Cardiac muscle cell (in vitro differentiated cells and primary cell): ENCODE measurements at regions not wholly inside any gene's neighbourhood (a gene's known extent, or its start where the extent isn't known, plus 50 kb on each side); places are given as distances from the start of the nearest gene placed in this dataset.

Source experiments
- DNase-seq, 2 donors: peaks; one replicate each; pipeline versions ENCODE4 v3.0.0 to v3.0.0-alpha.2; 2010 to 2017; ENCODE audit warnings: low read depth in 1 of 2, low spot score in 1 of 2
- H3K27ac ChIP-seq: fragments of 200-600 bp; sonication (generic); 2 replicates; pipeline ENCODE4 v1.5.1; 2016
- H3K27me3 ChIP-seq: fragments of 200-600 bp; sonication (generic); 2 replicates; pipeline ENCODE4 v1.6.0; 2016; ENCODE audit warnings: control low read depth
- H3K36me3 ChIP-seq: fragments of 200-600 bp; sonication (generic); 2 replicates; pipeline ENCODE4 v1.5.1; 2016; ENCODE audit warnings: control low read depth
- H3K4me1 ChIP-seq: fragments of 200-600 bp; sonication (generic); 2 replicates; pipeline ENCODE4 v1.8.1; 2017; ENCODE audit warnings: low read depth, mild to moderate bottlenecking, mixed run types
- H3K4me3 ChIP-seq: fragments of 200-600 bp; sonication (generic); 2 replicates; pipeline ENCODE4 v1.5.1; 2016; ENCODE audit warnings: mild to moderate bottlenecking
- H3K9me3 ChIP-seq: fragments of 200-600 bp; sonication (generic); 2 replicates; pipeline ENCODE4 v1.5.1; 2017; ENCODE audit warnings: low read depth, mild to moderate bottlenecking, control low read depth
- TF ChIP-seq, protein P1 (sequence below): IDR thresholded peaks from 2 replicates; pipeline ENCODE4 v1.5.1; 2012; ENCODE audit warnings: low read depth, mild to moderate bottlenecking, low read length

DNA sequence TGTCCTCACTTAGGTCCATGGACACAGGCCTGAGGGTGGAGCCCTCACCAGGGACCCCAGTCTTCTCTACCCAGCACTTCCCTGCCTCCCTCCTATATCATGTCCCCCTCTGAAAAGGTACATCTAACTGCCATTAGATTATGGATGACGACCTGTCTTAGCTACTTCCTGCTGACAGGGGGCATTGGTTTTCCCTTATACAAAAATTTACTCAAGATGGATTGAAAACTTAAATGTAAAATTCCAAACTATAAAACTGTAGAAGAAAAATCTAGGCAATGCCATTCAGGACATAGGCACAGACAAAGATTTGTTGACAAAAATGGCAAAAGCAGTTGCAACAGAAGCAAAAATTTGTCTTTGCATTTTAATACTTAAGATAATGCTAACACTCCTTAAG is 623.2 kb upstream of the FAM174A start:
- Histone ChIP-seq H3K9me3 (no peaks in the 10 kb centered on the region), H3K4me1 (no peaks in the 10 kb centered on the region), H3K27ac (no peak overlapping the region), H3K27me3 (no peaks in the 10 kb centered on the region), H3K36me3 (no peaks in the 10 kb centered on the region), H3K4me3 (no peak overlapping the region)
- TF ChIP-seq, protein P1, sequence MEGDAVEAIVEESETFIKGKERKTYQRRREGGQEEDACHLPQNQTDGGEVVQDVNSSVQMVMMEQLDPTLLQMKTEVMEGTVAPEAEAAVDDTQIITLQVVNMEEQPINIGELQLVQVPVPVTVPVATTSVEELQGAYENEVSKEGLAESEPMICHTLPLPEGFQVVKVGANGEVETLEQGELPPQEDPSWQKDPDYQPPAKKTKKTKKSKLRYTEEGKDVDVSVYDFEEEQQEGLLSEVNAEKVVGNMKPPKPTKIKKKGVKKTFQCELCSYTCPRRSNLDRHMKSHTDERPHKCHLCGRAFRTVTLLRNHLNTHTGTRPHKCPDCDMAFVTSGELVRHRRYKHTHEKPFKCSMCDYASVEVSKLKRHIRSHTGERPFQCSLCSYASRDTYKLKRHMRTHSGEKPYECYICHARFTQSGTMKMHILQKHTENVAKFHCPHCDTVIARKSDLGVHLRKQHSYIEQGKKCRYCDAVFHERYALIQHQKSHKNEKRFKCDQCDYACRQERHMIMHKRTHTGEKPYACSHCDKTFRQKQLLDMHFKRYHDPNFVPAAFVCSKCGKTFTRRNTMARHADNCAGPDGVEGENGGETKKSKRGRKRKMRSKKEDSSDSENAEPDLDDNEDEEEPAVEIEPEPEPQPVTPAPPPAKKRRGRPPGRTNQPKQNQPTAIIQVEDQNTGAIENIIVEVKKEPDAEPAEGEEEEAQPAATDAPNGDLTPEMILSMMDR, result no peak
- DNase-seq, result no peak

DNA sequence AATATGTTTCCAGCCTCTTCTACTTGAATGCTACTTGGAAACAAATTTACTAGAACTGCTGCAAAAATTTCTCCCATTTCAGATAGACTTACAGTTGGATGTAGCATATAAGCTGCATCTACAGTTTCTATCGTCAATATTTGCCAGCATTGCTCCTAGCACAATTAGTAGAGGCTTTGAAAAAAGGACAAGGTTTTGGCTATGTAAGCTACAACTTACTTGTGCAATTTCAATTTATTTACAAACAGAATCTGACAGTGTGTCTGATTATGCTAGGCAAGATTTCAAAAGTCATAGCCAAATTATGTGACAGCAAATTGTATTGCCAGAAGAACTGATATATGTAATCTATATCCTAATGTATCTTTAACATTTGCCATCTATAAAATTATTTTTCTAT is 628.4 kb upstream of the FAM174A start:
- TF ChIP-seq, protein P1, result no peak
- Histone ChIP-seq H3K4me1 (no peaks in the 10 kb centered on the region), H3K4me3 (no peak overlapping the region), H3K9me3 (no peaks in the 10 kb centered on the region), H3K36me3 (no peaks in the 10 kb centered on the region), H3K27me3 (no peaks in the 10 kb centered on the region), H3K27ac (no peak overlapping the region)
- DNase-seq, result no peak

DNA sequence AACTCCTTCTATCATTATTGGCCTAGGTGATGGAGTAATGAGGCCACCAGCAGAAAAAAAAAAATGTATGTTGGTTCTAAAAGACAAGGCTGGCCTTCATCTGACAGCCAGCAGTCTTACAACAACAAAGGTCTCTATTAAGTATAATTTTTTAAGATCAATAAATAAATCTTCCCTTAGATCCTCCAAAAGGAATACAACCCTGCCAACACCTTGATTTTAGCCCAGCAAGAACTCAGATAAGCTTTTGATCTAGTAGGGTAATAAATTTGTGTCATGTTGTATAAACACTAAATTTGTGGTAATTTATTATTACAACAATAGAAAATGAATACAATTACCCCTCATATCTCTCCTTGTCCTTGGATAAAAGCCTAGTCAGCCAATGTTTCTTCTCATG is 633.2 kb upstream of the FAM174A start:
- no peak for DNase-seq
- no peaks in the 10 kb centered on the region for H3K4me1 ChIP-seq
- H3K27me3 ChIP-seq, result no peaks in the 10 kb centered on the region
- H3K4me3 ChIP-seq, result no peak overlapping the region
- H3K36me3 ChIP-seq, result no peaks in the 10 kb centered on the region
- H3K27ac ChIP-seq, result no peak overlapping the region
- no peaks in the 10 kb centered on the region for H3K9me3 ChIP-seq
- TF ChIP-seq, protein P1, result no peak

DNA sequence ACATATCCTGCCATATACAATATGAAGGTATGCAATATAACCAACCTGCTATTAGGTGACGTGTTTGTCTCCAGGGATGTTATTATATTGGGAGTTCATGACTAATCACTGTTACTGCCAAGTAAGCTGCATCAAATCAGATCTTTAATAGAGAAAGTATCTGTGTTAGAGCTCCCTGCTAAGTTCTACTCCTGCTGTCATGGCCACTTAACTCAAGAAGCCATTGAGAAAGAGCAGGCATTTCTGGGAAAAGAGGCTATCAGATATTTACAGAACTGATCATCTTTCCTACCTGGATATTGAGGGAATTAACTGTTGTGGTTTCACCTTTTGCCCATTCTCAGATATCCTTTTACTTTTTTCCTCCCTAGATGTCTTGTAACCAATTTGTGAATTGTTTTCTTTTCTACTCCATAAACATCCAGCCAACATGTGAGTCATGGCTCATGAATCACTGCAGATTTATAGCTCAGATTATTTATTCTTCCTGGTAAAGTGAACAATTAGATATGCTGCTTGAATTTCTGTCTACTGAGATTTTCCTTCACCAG is 634.8 kb upstream of the FAM174A start:
- Histone ChIP-seq H3K9me3 (no peaks in the 10 kb centered on the region), H3K36me3 (no peaks in the 10 kb centered on the region), H3K27ac (no peak overlapping the region), H3K4me1 (no peaks in the 10 kb centered on the region), H3K27me3 (no peaks in the 10 kb centered on the region), H3K4me3 (no peak overlapping the region)
- TF ChIP-seq, protein P1, result no peak
- DNase-seq, result no peak

DNA sequence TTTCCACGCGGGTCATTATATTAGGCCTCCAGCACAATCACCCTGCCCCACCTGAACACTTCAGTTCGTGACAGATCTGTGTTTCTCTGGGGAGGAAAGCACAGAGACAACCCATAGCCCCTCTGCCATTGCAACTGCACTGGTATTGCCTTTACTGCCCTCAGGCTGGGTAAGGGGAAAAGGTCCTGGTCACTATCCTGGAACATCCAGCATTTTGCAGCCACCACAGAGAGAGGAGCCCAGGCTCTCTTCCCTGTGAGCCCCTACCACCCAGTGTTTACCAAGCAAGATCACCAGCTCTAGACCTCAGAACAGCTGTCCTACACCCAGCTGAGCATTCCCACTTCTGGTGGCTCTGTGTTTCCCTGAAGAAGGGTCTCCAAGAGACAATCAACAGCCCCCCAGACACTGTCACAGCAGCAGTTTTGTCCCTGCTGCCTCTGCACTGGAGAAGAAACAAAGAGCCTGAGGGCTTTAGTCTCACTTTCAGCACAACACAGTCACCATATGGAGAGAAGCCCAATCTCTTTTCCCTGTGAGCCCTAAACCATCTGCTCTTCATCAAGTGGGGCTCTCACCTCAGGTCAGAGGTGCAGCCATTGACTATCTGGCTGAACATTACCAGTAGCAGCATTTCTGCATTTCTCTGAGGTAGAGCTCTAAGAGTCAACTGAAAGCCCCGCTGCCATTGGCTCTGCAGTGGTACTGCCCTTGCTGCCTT is 655.2 kb upstream of the FAM174A start:
- no peak for DNase-seq
- no peak overlapping the region for H3K27ac ChIP-seq
- no peaks in the 10 kb centered on the region for H3K36me3 ChIP-seq

More for the DNA sequence above, 655.2 kb upstream of the FAM174A start:
- Histone ChIP-seq H3K4me3 (no peak overlapping the region), H3K27me3 (no peaks in the 10 kb centered on the region), H3K9me3 (no peaks in the 10 kb centered on the region), H3K4me1 (no peaks in the 10 kb centered on the region)
- TF ChIP-seq, protein P1, result no peak
